SK-N-SH (cell line): ENCODE measurements at regions not wholly inside any gene's neighbourhood (a gene's known extent, or its start where the extent isn't known, plus 50 kb on each side); places are given as distances from the start of the nearest gene placed in this dataset.
A peak's percentile ranks its signal among the peaks of the same experiment; 100 is the strongest.

Source experiments
- CTCF ChIA-PET: fragments of 300-600, 350-600 bp; formaldehyde crosslinking; extraction: SDS; loops from one replicate; lab custom pipeline; 2021; lab: Yijun Ruan, JAX
- POLR2A ChIA-PET: fragments of 350-600 bp; sonication (Branson Sonifier 250); formaldehyde crosslinking; extraction: SDS; loops from one replicate; lab custom pipeline; 2020; ENCODE audit warnings: antibody characterized with exemption, inconsistent platforms; lab: Yijun Ruan, JAX
- DNase-seq: peaks from one replicate; pipeline ENCODE4 v3.0.0; 2012
- H2AFZ ChIP-seq: fragments of 200-600 bp; sonication (generic); 2 replicates; pipeline ENCODE4 v1.8.1; 2016; ENCODE audit warnings: antibody characterized with exemption, mild to moderate bottlenecking, low read depth
- H3F3A ChIP-seq: fragments of 200-600 bp; sonication (generic); replicated peaks from 2 replicates; pipeline ENCODE3; 2016; ENCODE audit warnings: antibody characterized with exemption, mild to moderate bottlenecking; ENCODE audit not compliant: insufficient read depth
- H3K27ac ChIP-seq, 2 experiments: fragments of 200-500 bp in 1 of 2; fragments of 200-600 bp in 1 of 2; sonication (Bioruptor generic) in 1 of 2; sonication (generic), shearing (Covaris generic) in 1 of 2; 2 replicates each; pipeline versions ENCODE4 v1.5.1 to v1.6.1; 2014 to 2016; ENCODE audit warnings: low read depth in 2 of 2, inconsistent platforms in 1 of 2, low read length in 1 of 2, mild to moderate bottlenecking in 1 of 2, mixed read lengths in 1 of 2
- H3K27me3 ChIP-seq: fragments of 200-600 bp; sonication (generic), shearing (Covaris generic); 2 replicates; pipeline ENCODE4 v1.6.1; 2016; ENCODE audit warnings: mixed run types; ENCODE audit not compliant: insufficient read depth
- H3K36me3 ChIP-seq, 2 experiments: fragments of 200-500 bp in 1 of 2; fragments of 200-600 bp in 1 of 2; sonication (Bioruptor generic) in 1 of 2; sonication (generic) in 1 of 2; replicated peaks in 1 of 2; 2 replicates each; pipeline versions ENCODE3 to v1.5.1; 2014 to 2016; ENCODE audit warnings: low read length in 1 of 2, mild to moderate bottlenecking in 1 of 2; ENCODE audit not compliant: insufficient read depth in 2 of 2, control insufficient read depth in 1 of 2
- H3K4me1 ChIP-seq, 2 experiments: fragments of 200-500 bp in 1 of 2; fragments of 200-600 bp in 1 of 2; sonication (Bioruptor generic) in 1 of 2; sonication (generic), shearing (Covaris generic) in 1 of 2; 2 replicates each; pipeline versions ENCODE4 v1.5.1 to v1.6.1; 2014 to 2016; ENCODE audit warnings: low read depth in 1 of 2, low read length in 1 of 2, mixed run types in 1 of 2; ENCODE audit not compliant: insufficient read depth in 2 of 2, control insufficient read depth in 1 of 2
- H3K4me2 ChIP-seq: fragments of 200-600 bp; sonication (generic), shearing (Covaris generic); 2 replicates; pipeline ENCODE4 v1.6.1; 2017; ENCODE audit warnings: mixed run types
- H3K4me3 ChIP-seq, 2 experiments: fragments of 200-500 bp in 1 of 2; fragments of 200-600 bp in 1 of 2; sonication (Bioruptor generic) in 1 of 2; sonication (generic), shearing (Covaris generic) in 1 of 2; 2 replicates each; pipeline versions ENCODE4 v1.5.1 to v1.8.1; 2014 to 2016; ENCODE audit warnings: low read depth in 2 of 2, inconsistent platforms in 1 of 2, low read length in 1 of 2, mild to moderate bottlenecking in 1 of 2, mixed read lengths in 1 of 2, moderate library complexity in 1 of 2
- H3K79me2 ChIP-seq: fragments of 200-600 bp; sonication (generic); 2 replicates; pipeline ENCODE4 v1.8.1; 2017; ENCODE audit warnings: mild to moderate bottlenecking; ENCODE audit not compliant: insufficient read depth
- H3K9ac ChIP-seq: fragments of 200-600 bp; sonication (generic); 2 replicates; pipeline ENCODE4 v1.6.1; 2017; ENCODE audit warnings: mixed run types
- H3K9me2 ChIP-seq: fragments of 200-600 bp; sonication (generic); 2 replicates; pipeline ENCODE4 v1.6.1; 2017; ENCODE audit warnings: mixed run types
- H3K9me3 ChIP-seq: fragments of 200-600 bp; sonication (generic); 2 replicates; pipeline ENCODE4 v1.6.1; 2017; ENCODE audit warnings: mixed run types, mild to moderate bottlenecking, moderate library complexity
- H4K20me1 ChIP-seq: fragments of 200-600 bp; sonication (generic); 2 replicates; pipeline ENCODE4 v1.6.1; 2017; ENCODE audit warnings: mild to moderate bottlenecking, mixed run types; ENCODE audit not compliant: insufficient read depth
- ELF1 ChIP-seq: IDR thresholded peaks from 2 replicates; pipeline ENCODE4 v1.4.0; 2012
- EP300 ChIP-seq, 2 experiments: IDR thresholded peaks; 2 replicates each; pipeline versions ENCODE4 v1.4.0 to v1.6.1; 2012; ENCODE audit warnings: borderline replicate concordance in 1 of 2, low read depth in 1 of 2, low read length in 1 of 2
- FOSL2 ChIP-seq: IDR thresholded peaks from 2 replicates; pipeline ENCODE4 v1.4.0; 2012; ENCODE audit warnings: low read depth, mild to moderate bottlenecking, moderate library complexity, borderline replicate concordance
- JUND ChIP-seq: IDR thresholded peaks from 2 replicates; pipeline ENCODE4 v1.4.0; 2012
- MEF2A ChIP-seq: IDR thresholded peaks from 2 replicates; pipeline ENCODE4 v1.4.0; 2012; ENCODE audit warnings: low read depth, borderline replicate concordance
- MXI1 ChIP-seq: IDR thresholded peaks from 2 replicates; pipeline ENCODE4 v1.6.1; 2012; ENCODE audit warnings: mild to moderate bottlenecking, low read depth, low read length, improper control_type of control experiment
- TCF12 ChIP-seq: IDR thresholded peaks from 2 replicates; pipeline ENCODE4 v1.4.0; 2012
- TEAD4 ChIP-seq: IDR thresholded peaks from 2 replicates; pipeline ENCODE4 v1.4.0; 2012; ENCODE audit warnings: mild to moderate bottlenecking, borderline replicate concordance; ENCODE audit not compliant: insufficient read depth
- WGBS: methylation state at CpG from one replicate; pipeline ENCODE4 v1.1.6; 2017; ENCODE audit warnings: low lambda C conversion rate; 5-methylcytosine and 5-hydroxymethylcytosine counted together
- TF ChIP-seq, protein P1 (sequence below): fragments of 200-600 bp; sonication (generic); IDR thresholded peaks from 2 replicates; pipeline ENCODE4 v1.6.1; 2017; ENCODE audit warnings: antibody characterized with exemption, mild to moderate bottlenecking, moderate library complexity
- TF ChIP-seq, protein P2 (sequence below): IDR thresholded peaks from 2 replicates; pipeline ENCODE4 v1.4.0; 2012; ENCODE audit warnings: low read depth, borderline replicate concordance

GRCh38 chr6:134452906-134453305 lies 135.0 kb upstream of the SGK1 start:
- WGBS: 44% methylated on average over 3 of the region's 3 CpGs
- POLR2A ChIA-PET: no interaction called here
- CTCF ChIA-PET: no interaction called here

GRCh38 chr6:134451529-134451928 lies 133.6 kb upstream of the SGK1 start:
- POLR2A ChIA-PET: no interaction called here
- H3K36me3 ChIP-seq: no peaks in the 10 kb centered on the region
- no peak overlapping the region for H2AFZ ChIP-seq
- no peak overlapping the region for H3K9ac ChIP-seq
- no peak overlapping the region for H3K4me3 ChIP-seq
- peaks cover 22% of the 10 kb centered on the region for H3F3A ChIP-seq
- TF ChIP-seq EP300 (IDR thresholded peaks at IDR 0.05; ENCODE audit: borderline replicate concordance in 1 of 2, low read depth in 1 of 2, low read length in 1 of 2): no peak
- TF ChIP-seq, all 33 proteins: peak for 0
- H3K9me3 ChIP-seq: no peaks in the 10 kb centered on the region
- H3K9me2 ChIP-seq: no peaks in the 10 kb centered on the region
- H3K4me2 ChIP-seq: no peak overlapping the region
- 100% methylated on average over 1 of the region's 1 CpG for WGBS
- H3K27me3 ChIP-seq: no peaks in the 10 kb centered on the region
- H3K4me1 ChIP-seq: peaks cover 3 to 16% of the 10 kb centered on the region in 2 experiments; a peak in 2 of 4 replicates
- no peaks in the 10 kb centered on the region for H3K79me2 ChIP-seq
- CTCF ChIA-PET: no interaction called here
- DNase-seq: no peak
- H4K20me1 ChIP-seq: no peaks in the 10 kb centered on the region
- H3K27ac ChIP-seq: no peak overlapping the region

More at GRCh38 chr6:134452906-134453305, 135.0 kb upstream of the SGK1 start:
- no peak overlapping the region for H3K4me3 ChIP-seq
- H3K9me3 ChIP-seq: no peaks in the 10 kb centered on the region
- peaks cover 10% of the 10 kb centered on the region for H3F3A ChIP-seq
- no peaks in the 10 kb centered on the region for H3K79me2 ChIP-seq
- H3K27ac ChIP-seq: peak overlapping the region in 1 of 2 experiments; percentile 56; a peak in 2 of 4 replicates
- TF ChIP-seq MEF2A: no peak
- TF ChIP-seq TCF12: peak; percentile 30
- peak; percentile 48; the same call in 1 of the 2 replicates for TF ChIP-seq FOSL2
- peak; percentile 44 for TF ChIP-seq JUND
- TF ChIP-seq, protein P1, sequence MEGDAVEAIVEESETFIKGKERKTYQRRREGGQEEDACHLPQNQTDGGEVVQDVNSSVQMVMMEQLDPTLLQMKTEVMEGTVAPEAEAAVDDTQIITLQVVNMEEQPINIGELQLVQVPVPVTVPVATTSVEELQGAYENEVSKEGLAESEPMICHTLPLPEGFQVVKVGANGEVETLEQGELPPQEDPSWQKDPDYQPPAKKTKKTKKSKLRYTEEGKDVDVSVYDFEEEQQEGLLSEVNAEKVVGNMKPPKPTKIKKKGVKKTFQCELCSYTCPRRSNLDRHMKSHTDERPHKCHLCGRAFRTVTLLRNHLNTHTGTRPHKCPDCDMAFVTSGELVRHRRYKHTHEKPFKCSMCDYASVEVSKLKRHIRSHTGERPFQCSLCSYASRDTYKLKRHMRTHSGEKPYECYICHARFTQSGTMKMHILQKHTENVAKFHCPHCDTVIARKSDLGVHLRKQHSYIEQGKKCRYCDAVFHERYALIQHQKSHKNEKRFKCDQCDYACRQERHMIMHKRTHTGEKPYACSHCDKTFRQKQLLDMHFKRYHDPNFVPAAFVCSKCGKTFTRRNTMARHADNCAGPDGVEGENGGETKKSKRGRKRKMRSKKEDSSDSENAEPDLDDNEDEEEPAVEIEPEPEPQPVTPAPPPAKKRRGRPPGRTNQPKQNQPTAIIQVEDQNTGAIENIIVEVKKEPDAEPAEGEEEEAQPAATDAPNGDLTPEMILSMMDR: no peak
- TF ChIP-seq ELF1: no peak
- TF ChIP-seq MXI1: no peak
- TF ChIP-seq, protein P2, sequence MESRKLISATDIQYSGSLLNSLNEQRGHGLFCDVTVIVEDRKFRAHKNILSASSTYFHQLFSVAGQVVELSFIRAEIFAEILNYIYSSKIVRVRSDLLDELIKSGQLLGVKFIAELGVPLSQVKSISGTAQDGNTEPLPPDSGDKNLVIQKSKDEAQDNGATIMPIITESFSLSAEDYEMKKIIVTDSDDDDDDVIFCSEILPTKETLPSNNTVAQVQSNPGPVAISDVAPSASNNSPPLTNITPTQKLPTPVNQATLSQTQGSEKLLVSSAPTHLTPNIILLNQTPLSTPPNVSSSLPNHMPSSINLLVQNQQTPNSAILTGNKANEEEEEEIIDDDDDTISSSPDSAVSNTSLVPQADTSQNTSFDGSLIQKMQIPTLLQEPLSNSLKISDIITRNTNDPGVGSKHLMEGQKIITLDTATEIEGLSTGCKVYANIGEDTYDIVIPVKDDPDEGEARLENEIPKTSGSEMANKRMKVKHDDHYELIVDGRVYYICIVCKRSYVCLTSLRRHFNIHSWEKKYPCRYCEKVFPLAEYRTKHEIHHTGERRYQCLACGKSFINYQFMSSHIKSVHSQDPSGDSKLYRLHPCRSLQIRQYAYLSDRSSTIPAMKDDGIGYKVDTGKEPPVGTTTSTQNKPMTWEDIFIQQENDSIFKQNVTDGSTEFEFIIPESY: no peak
- TF ChIP-seq TEAD4: no peak
- H3K27me3 ChIP-seq: no peaks in the 10 kb centered on the region
- DNase-seq: no peak
- no peaks in the 10 kb centered on the region for H3K36me3 ChIP-seq
- H2AFZ ChIP-seq: no peak overlapping the region
- no peak overlapping the region for H3K9ac ChIP-seq
- peaks cover 2 to 6% of the 10 kb centered on the region in 2 experiments; a peak in 2 of 4 replicates for H3K4me1 ChIP-seq
- H3K9me2 ChIP-seq: no peaks in the 10 kb centered on the region
- H3K4me2 ChIP-seq: no peak overlapping the region
- no peaks in the 10 kb centered on the region for H4K20me1 ChIP-seq
